Osteocyte (in vitro differentiated cells): ENCODE measurements at regions not wholly inside any gene's neighbourhood (a gene's known extent, or its start where the extent isn't known, plus 50 kb on each side); places are given as distances from the start of the nearest gene placed in this dataset.

Experiments used
- DNase-seq: peaks from one replicate; pipeline ENCODE4 v3.0.0; 2021; ENCODE audit warnings: mixed read lengths; ENCODE audit not compliant: unreplicated experiment; ENCODE audit errors: extremely low spot score
- H3K27ac Mint-ChIP-seq: one replicate; pipeline ENCODE4 v1.8.0; 2021; ENCODE audit warnings: mild to moderate bottlenecking, mixed read lengths; ENCODE audit not compliant: unreplicated experiment
- H3K27me3 Mint-ChIP-seq: one replicate; pipeline ENCODE4 v1.8.0; 2021; ENCODE audit warnings: mixed read lengths; ENCODE audit not compliant: unreplicated experiment
- H3K36me3 Mint-ChIP-seq: one replicate; pipeline ENCODE4 v1.8.0; 2021; ENCODE audit warnings: mixed read lengths; ENCODE audit not compliant: unreplicated experiment
- H3K4me1 Mint-ChIP-seq: one replicate; pipeline ENCODE4 v1.8.0; 2021; ENCODE audit warnings: mixed read lengths; ENCODE audit not compliant: unreplicated experiment
- H3K4me3 Mint-ChIP-seq: one replicate; pipeline ENCODE4 v1.8.0; 2021; ENCODE audit warnings: mild to moderate bottlenecking, moderate library complexity, mixed read lengths; ENCODE audit not compliant: unreplicated experiment
- H3K9me3 Mint-ChIP-seq: one replicate; pipeline ENCODE4 v1.8.0; 2021; ENCODE audit warnings: mixed read lengths; ENCODE audit not compliant: unreplicated experiment
- CTCF ChIP-seq: fragments of 200-600 bp; sonication (generic); IDR thresholded peaks from 2 replicates; pipeline ENCODE4 v1.5.0; 2021; ENCODE audit warnings: antibody characterized with exemption, mild to moderate bottlenecking, moderate library complexity

GRCh38 chrX:9355739-9356138, 109.1 kb upstream of the TBL1X start:
- Mint-ChIP-seq H3K4me3 (no peak overlapping the region), H3K4me1 (peaks cover 7% of the 10 kb centered on the region), H3K36me3 (no peaks in the 10 kb centered on the region), H3K27ac (no peak overlapping the region), H3K27me3 (no peaks in the 10 kb centered on the region), H3K9me3 (peaks cover 7% of the 10 kb centered on the region)
- TF ChIP-seq CTCF: no peak
- no peak for DNase-seq

DNA sequence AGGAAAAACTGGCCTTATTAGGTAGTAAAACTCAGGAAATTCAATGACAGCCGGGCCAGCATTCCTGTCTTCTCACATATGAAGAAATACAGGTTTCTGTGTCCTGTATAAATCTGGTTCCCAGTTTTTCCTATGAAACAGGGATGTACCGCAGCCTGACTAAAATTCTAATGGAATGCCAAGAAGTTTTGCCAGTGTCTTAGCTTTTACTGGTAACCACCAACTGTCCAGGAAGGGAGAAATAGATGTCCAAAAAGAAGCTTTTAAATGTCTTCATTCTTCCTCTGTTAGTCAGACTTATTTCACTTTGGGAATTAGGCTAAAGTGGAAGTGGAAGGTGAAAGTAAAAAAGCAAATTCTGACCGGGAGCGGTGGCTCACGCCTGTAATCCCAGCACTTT, 108.0 kb upstream of the TBL1X start:
- Mint-ChIP-seq H3K27ac (no peak overlapping the region), H3K27me3 (no peaks in the 10 kb centered on the region)

DNA sequence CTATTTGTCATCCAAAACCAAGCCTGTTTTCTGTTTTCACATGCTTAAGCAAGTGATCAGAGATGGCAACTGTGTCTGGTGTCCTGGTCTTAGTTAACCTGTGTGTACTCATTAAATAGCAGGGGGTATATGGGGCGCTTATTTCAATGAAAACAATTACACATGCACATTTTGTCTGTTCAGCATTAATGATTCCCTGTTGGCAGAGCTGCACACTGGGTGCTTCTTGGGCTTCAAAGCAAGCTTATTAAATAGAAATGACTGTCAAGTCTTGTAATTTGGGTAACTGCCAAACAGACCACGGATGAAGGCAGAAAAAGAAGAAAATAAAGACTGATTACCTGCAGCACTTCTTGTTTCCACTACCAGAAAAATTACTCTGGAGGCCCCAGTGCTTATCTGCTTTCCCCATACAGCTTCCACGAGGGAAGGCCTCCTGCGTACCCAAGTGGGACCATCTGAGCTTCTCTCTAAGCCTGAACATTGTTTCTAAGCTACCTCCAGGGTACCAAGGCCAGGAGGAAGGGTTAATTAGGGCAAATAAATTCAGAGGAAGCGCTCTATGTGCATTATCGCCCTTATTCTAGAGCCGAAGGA, 107.2 kb upstream of the TBL1X start:
- H3K9me3 Mint-ChIP-seq: peaks cover 7% of the 10 kb centered on the region
- H3K4me3 Mint-ChIP-seq: no peak overlapping the region
- no peak for TF ChIP-seq CTCF
- no peak for DNase-seq
- no peaks in the 10 kb centered on the region for H3K27me3 Mint-ChIP-seq
- no peak overlapping the region for H3K27ac Mint-ChIP-seq
- H3K36me3 Mint-ChIP-seq: no peaks in the 10 kb centered on the region
- peaks cover 6% of the 10 kb centered on the region for H3K4me1 Mint-ChIP-seq

More for the DNA sequence above, 108.0 kb upstream of the TBL1X start:
- no peak for TF ChIP-seq CTCF
- DNase-seq: no peak
- H3K9me3 Mint-ChIP-seq: peaks cover 7% of the 10 kb centered on the region
- no peaks in the 10 kb centered on the region for H3K36me3 Mint-ChIP-seq
- no peak overlapping the region for H3K4me3 Mint-ChIP-seq
- peaks cover 7% of the 10 kb centered on the region for H3K4me1 Mint-ChIP-seq

- TF ChIP-seq CTCF: no peak
- no peak for DNase-seq
- H3K36me3 Mint-ChIP-seq: no peaks in the 10 kb centered on the region
- H3K27ac Mint-ChIP-seq: no peak overlapping the region
- H3K4me3 Mint-ChIP-seq: no peak overlapping the region
- peaks cover 3% of the 10 kb centered on the region for H3K9me3 Mint-ChIP-seq
- no peaks in the 10 kb centered on the region for H3K27me3 Mint-ChIP-seq
- H3K4me1 Mint-ChIP-seq: no peaks in the 10 kb centered on the region
Observed at GRCh38 chrX:9362363-9362928, 102.4 kb upstream of the TBL1X start.

GRCh38 chrX:9367421-9367820, 97.4 kb upstream of the TBL1X start:
- Mint-ChIP-seq H3K9me3 (no peaks in the 10 kb centered on the region), H3K36me3 (no peaks in the 10 kb centered on the region), H3K27ac (no peak overlapping the region), H3K27me3 (no peaks in the 10 kb centered on the region), H3K4me3 (no peak overlapping the region), H3K4me1 (peaks cover 3% of the 10 kb centered on the region)
- TF ChIP-seq CTCF: no peak
- no peak for DNase-seq
